HEK293T (cell line): ENCODE measurements at regions not wholly inside any gene's neighbourhood (a gene's known extent, or its start where the extent isn't known, plus 50 kb on each side); places are given as distances from the start of the nearest gene placed in this dataset.

Experiments used
- CTCF ChIA-PET: fragments of 350-600 bp; formaldehyde crosslinking; extraction: SDS; loops from one replicate; lab custom pipeline; 2021; ENCODE audit warnings: antibody characterized with exemption, inconsistent platforms; lab: Yijun Ruan, JAX
- POLR2A ChIA-PET: fragments of 350-600 bp; formaldehyde crosslinking; extraction: SDS; loops from one replicate; lab custom pipeline; 2020; ENCODE audit warnings: antibody characterized with exemption, inconsistent platforms; lab: Yijun Ruan, JAX
- DNase-seq: peaks from one replicate; pipeline ENCODE4 v3.0.0; 2012; ENCODE audit warnings: mixed read lengths; ENCODE audit errors: extremely low spot score
- ARNT ChIP-seq: fragments of 450-650 bp; IDR thresholded peaks from 2 replicates; pipeline ENCODE4 v1.6.1; 2017; ENCODE audit warnings: mild to moderate bottlenecking
- BHLHE40 ChIP-seq: fragments of 450-650 bp; IDR thresholded peaks from 2 replicates; pipeline ENCODE4 v1.6.1; 2016; ENCODE audit warnings: mild to moderate bottlenecking, moderate library complexity, borderline replicate concordance
- CTBP1 ChIP-seq: fragments of 450-650 bp; IDR thresholded peaks from 2 replicates; pipeline ENCODE4 v1.6.1; 2016; ENCODE audit warnings: borderline replicate concordance
- ELF4 ChIP-seq: fragments of 450-650 bp; IDR thresholded peaks from 2 replicates; pipeline ENCODE4 v1.6.1; 2017; ENCODE audit warnings: antibody characterized with exemption
- FOXA1 ChIP-seq: fragments of 450-650 bp; IDR thresholded peaks from 2 replicates; pipeline ENCODE4 v1.6.1; 2016; ENCODE audit warnings: mild to moderate bottlenecking
- FOXK2 ChIP-seq: fragments of 450-650 bp; IDR thresholded peaks from 2 replicates; pipeline ENCODE4 v1.6.1; 2016; ENCODE audit warnings: mild to moderate bottlenecking
- FOXM1 ChIP-seq: fragments of 450-650 bp; IDR thresholded peaks from 2 replicates; pipeline ENCODE4 v1.6.1; 2017; ENCODE audit warnings: mild to moderate bottlenecking, borderline replicate concordance
- HDGF ChIP-seq: fragments of 450-650 bp; IDR thresholded peaks from 2 replicates; pipeline ENCODE4 v1.6.1; 2017; ENCODE audit warnings: antibody characterized with exemption, borderline replicate concordance
- L3MBTL2 ChIP-seq: fragments of 450-650 bp; conservative IDR thresholded peaks from 2 replicates; pipeline ENCODE4 v1.6.1; 2016; ENCODE audit warnings: mild to moderate bottlenecking
- LEF1 ChIP-seq: fragments of 450-650 bp; IDR thresholded peaks from 2 replicates; pipeline ENCODE4 v1.6.1; 2017; ENCODE audit warnings: mild to moderate bottlenecking, borderline replicate concordance
- NFRKB ChIP-seq: fragments of 450-650 bp; IDR thresholded peaks from 2 replicates; pipeline ENCODE4 v1.6.1; 2016; ENCODE audit warnings: mild to moderate bottlenecking, moderate library complexity
- SP1 ChIP-seq: fragments of 450-650 bp; IDR thresholded peaks from 2 replicates; pipeline ENCODE4 v1.6.1; 2017
- SUZ12 ChIP-seq: fragments of 450-650 bp; IDR thresholded peaks from 2 replicates; pipeline ENCODE4 v1.6.1; 2016; ENCODE audit warnings: mild to moderate bottlenecking
- TARDBP ChIP-seq: fragments of 450-650 bp; IDR thresholded peaks from 2 replicates; pipeline ENCODE4 v1.6.1; 2016
- ZNF384 ChIP-seq: fragments of 450-650 bp; IDR thresholded peaks from 2 replicates; pipeline ENCODE4 v1.6.1; 2016
- TF ChIP-seq, protein P1 (sequence below): fragments of 450-650 bp; IDR thresholded peaks from 2 replicates; pipeline ENCODE4 v1.6.1; 2016

DNA sequence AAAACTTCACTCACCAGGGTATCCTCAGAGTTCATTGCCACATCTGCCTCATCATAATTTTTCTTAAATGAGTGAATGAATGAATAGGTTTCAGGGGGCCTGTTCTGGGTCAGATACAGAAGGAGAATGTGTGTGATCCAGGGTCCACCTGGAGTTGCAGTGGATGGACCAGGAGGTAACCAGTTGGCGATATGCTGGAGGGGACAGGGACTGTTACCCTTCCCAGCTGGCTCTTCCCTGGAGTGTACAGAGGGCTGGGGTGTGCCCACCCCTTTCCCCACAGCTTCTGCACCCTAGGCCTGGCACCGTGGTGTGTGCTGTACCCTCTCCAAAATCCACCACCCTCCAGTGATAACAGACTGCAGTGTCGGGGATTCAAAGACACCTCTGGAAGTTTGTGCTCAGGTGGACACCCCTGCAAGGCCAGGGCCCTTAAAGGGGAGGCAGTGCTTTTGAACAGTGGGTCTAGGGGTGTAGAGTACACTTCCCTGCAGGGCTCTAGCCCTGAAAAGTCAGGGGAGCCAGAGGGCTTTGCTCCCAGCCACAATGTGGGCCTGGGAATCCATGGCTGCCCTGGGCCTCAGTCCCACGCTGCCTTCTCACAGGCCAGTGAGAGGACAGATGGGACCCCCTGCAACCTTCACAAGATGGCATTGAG is 134.4 kb upstream of the UNC5B start:
- no peak for TF ChIP-seq CTBP1
- TF ChIP-seq SUZ12, result no peak
- TF ChIP-seq ZNF384, result no peak
- TF ChIP-seq FOXM1, result no peak
- TF ChIP-seq ARNT, result no peak
- no peak for TF ChIP-seq HDGF
- TF ChIP-seq BHLHE40, result no peak
- TF ChIP-seq FOXK2, result no peak
- TF ChIP-seq L3MBTL2, result no peak
- TF ChIP-seq ELF4, result no peak
- TF ChIP-seq, protein P1, sequence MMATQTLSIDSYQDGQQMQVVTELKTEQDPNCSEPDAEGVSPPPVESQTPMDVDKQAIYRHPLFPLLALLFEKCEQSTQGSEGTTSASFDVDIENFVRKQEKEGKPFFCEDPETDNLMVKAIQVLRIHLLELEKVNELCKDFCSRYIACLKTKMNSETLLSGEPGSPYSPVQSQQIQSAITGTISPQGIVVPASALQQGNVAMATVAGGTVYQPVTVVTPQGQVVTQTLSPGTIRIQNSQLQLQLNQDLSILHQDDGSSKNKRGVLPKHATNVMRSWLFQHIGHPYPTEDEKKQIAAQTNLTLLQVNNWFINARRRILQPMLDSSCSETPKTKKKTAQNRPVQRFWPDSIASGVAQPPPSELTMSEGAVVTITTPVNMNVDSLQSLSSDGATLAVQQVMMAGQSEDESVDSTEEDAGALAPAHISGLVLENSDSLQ, result no peak
- TF ChIP-seq NFRKB, result no peak
- no peak for TF ChIP-seq SP1
- TF ChIP-seq TARDBP, result no peak
- no peak for TF ChIP-seq LEF1
- no peak for TF ChIP-seq FOXA1
- ChIA-PET POLR2A (no interaction called here), CTCF (no interaction called here)

DNA sequence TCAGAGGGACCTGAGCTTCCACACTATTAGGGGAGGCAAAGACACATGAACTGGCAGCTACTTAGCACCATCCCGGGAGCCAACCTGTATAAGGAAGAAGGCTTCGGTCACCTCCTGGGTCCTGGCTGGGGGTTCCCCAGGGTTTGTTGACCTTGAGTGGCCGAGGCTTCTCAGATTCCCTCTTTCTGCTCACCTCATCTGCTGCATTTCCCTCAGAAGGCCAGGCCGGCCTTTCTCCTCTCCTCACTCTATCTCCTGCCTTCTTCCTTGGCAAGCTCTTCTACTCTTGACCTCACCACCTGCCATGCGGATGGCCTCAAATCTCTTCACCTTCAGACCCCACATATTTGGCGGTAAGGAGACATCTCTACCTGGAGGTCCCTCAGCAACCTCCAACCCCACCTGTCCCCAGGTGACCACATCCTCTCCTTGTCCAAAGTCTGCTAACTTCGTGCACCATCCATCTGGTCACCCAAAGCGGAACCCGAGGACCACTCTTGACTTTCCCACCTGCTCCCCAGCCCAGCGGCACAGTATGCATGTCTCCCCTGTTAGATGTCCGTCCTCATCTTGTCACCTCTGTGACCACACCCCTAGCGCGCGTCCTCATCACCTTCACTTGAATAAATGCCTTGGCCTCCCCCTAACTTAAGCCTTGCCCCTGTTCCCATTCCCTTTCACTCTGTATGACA is 133.8 kb upstream of the UNC5B start:
- ChIA-PET POLR2A (no interaction called here), CTCF (no interaction called here)
- no peak for DNase-seq
- no peak for TF ChIP-seq SUZ12
- no peak for TF ChIP-seq FOXK2
- TF ChIP-seq FOXA1, result no peak
- no peak for TF ChIP-seq TARDBP
- TF ChIP-seq HDGF, result no peak
- TF ChIP-seq ELF4, result no peak
- TF ChIP-seq LEF1, result no peak
- no peak for TF ChIP-seq CTBP1

More for the DNA sequence above, 134.4 kb upstream of the UNC5B start:
- no peak for DNase-seq

DNA sequence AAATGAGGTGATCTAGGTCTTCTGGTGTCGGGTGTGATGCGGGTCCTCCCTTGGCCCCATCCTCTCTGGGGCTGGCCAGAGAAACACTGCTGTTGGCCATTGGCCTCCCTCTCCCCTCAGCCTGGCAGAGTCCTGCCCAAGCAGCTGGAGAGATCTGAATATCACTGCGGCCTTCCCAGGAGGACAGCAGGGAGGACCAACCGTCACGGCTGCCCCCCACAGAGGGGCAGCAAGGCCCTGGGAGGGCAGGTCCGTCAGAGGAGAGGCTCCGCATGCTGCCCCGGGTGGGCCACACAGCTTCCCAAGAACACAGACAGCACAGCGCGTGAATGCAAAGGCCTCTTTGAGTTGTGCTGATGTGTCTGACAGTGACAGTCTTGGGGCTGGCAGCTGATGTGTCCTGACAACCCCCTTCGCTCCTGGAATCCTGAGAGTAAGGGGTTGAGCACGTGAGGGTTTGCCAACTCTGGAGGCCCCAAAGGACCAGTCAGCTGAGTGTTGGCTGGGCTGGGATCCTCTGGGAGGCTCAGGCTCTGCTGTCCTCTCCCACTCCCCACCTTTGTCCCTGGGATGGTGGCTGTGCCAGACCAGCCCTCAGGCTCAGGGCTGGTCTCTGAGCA is 132.5 kb upstream of the UNC5B start:
- no peak for DNase-seq
- TF ChIP-seq TARDBP (no peak), ELF4 (no peak), SUZ12 (no peak), LEF1 (no peak), ZNF384 (no peak), SP1 (no peak), BHLHE40 (no peak), FOXA1 (no peak), L3MBTL2 (no peak), FOXM1 (no peak), ARNT (no peak), NFRKB (no peak), HDGF (no peak)
- POLR2A ChIA-PET, result no interaction called here
- CTCF ChIA-PET, result no interaction called here

DNA sequence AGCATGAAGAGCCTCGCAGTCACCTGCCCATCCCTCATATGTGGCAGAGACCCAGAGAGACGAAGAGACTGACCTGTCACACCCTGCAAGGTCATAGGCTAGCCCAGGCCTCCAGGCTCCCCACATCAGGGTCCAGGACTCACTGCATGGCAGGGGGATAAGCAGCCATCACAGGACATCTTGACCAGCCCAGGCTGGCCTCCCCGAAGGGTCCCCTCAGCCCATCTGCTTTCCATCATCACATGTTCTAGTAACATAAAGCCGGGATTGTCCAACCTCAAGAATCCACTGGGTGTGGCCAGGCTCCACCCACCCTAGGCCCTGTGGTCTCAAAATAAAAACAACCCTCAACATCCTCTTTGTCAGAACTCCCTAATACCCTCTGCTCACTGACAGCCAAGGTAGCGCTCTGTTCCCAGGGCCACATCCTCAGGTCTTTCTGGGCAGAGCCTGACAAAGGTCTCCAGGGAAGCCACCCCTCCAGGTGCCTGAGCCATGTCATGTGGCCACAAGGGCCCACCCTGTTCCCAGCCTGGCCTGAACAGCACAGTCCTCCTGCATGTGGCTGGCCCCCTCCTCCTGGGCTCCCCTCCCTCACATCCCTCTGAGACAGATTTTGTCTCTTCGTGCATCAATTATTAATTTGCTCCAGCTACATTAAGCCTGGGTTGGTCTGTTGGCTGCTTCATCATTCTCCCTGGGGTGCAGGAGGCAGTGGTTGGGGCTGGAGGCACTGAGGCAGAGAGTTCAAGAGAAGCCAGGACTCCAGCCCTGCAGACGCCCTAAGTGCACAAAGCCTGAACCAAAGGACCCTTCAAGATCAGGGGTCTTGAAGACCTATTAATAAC is 131.8 kb upstream of the UNC5B start:
- POLR2A ChIA-PET, result no interaction called here

DNA sequence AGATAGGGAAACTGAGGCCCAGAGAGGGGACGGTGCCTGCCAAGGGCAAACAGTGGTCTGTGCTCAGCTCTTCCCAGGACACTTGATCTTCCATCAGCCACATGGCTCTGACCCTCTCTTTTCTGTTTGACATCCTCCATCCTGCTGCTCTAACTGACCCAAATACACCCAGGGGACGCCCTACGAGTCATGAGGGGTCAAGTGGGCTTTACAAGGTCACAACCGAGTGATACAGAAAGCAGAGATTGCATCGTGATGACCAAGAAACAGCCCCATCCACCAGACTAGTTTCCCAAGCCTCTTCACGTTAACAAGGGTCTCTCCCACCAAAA is 131.2 kb upstream of the UNC5B start:
- DNase-seq, result no peak
- TF ChIP-seq HDGF (no peak), NFRKB (no peak), CTBP1 (no peak), LEF1 (no peak), ARNT (no peak), FOXK2 (no peak), BHLHE40 (no peak), SP1 (no peak), TARDBP (no peak), ZNF384 (no peak), L3MBTL2 (no peak), ELF4 (no peak), SUZ12 (no peak), FOXA1 (no peak), FOXM1 (no peak)
- TF ChIP-seq, protein P1, result no peak
- CTCF ChIA-PET, result no interaction called here
- POLR2A ChIA-PET, result no interaction called here

More for the DNA sequence above, 131.8 kb upstream of the UNC5B start:
- no peak for DNase-seq
- TF ChIP-seq FOXA1 (no peak), SUZ12 (no peak), ELF4 (no peak), NFRKB (no peak), FOXK2 (no peak), ARNT (no peak), CTBP1 (no peak), FOXM1 (no peak), ZNF384 (no peak), L3MBTL2 (no peak), LEF1 (no peak), HDGF (no peak), TARDBP (no peak), BHLHE40 (no peak), SP1 (no peak)
- TF ChIP-seq, protein P1, result no peak
- CTCF ChIA-PET, result no interaction called here
